ENCODE measurements at regions not wholly inside any gene's neighbourhood (a gene's known extent, or its start where the extent isn't known, plus 50 kb on each side); places are given as distances from the start of the nearest gene placed in this dataset.

DNA sequence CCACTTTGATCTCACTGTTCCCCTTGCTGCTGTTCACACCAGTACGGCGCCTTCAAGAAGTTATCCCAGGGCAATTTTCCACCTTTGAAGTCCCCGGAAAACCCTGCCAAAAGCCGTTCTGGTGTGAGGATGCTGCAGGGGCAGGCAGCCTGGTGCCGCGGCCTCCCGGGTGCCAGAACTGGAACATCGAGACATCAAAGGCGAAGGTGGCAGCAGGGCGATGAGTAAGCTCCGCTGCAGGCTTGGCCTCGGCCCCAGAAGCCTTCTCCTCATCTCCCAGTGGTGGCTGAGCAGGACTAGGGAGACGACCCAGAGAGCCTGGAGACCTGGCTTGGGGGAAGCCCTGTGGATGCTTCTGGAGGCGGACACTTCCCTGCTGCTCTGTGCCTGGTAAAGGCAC is 115.3 kb upstream of the MSX2 start:
- no peak for DNase-seq
- intact Hi-C loops (cut with DNase I; ENCODE audit: low total_unique reads), result no loop called here
- Histone ChIP-seq H3K9me3 (peaks cover 0 to 5% (median under 1%) of the 10 kb centered on the region in 8 donors), H3K4me3 (no peak overlapping the region), H3K27me3 (replicated peaks in 1 of 7) (peaks cover 0 to 26% (median 0%) of the 10 kb centered on the region in 7 donors), H3K4me1 (peaks cover 0 to 12% (median 3%) of the 10 kb centered on the region in 6 donors), H3K27ac (no peak overlapping the region), H3K36me3 (no peaks in the 10 kb centered on the region)
- 60 to 68% (median 65%) methylated on average over 9 to 14 of the region's 14 CpGs for WGBS, 5 donors
- TF ChIP-seq, protein P1, sequence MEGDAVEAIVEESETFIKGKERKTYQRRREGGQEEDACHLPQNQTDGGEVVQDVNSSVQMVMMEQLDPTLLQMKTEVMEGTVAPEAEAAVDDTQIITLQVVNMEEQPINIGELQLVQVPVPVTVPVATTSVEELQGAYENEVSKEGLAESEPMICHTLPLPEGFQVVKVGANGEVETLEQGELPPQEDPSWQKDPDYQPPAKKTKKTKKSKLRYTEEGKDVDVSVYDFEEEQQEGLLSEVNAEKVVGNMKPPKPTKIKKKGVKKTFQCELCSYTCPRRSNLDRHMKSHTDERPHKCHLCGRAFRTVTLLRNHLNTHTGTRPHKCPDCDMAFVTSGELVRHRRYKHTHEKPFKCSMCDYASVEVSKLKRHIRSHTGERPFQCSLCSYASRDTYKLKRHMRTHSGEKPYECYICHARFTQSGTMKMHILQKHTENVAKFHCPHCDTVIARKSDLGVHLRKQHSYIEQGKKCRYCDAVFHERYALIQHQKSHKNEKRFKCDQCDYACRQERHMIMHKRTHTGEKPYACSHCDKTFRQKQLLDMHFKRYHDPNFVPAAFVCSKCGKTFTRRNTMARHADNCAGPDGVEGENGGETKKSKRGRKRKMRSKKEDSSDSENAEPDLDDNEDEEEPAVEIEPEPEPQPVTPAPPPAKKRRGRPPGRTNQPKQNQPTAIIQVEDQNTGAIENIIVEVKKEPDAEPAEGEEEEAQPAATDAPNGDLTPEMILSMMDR (IDR thresholded peaks at IDR 0.05 in 8 of 11, conservative IDR thresholded peaks at IDR 0.05 in 3 of 11), result no peak
- no peak for TF ChIP-seq POLR2A (IDR thresholded peaks at IDR 0.05)
- no peak for TF ChIP-seq POLR2AphosphoS5 (IDR thresholded peaks at IDR 0.05)

DNA sequence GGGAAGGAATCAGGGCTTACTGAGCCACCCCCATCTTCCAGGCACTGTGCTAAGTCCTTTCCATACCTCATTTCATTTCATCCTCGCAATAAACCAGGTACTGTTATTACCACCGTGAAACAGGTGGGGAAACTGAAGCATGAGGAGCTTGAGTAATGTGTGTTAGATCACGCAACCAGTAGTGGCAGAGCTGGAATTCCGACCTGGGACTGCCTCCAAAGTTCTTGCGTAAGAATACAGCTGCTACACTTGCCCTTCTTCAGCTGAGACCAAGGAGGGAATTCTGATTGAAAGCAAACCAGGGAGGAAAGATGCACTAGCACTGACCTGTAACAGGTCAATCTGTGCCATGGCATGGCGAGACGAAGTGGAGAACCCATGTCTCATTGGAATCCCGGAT is 113.4 kb upstream of the MSX2 start:
- TF ChIP-seq POLR2A (IDR thresholded peaks at IDR 0.05), result no peak
- no peak for TF ChIP-seq POLR2AphosphoS5 (IDR thresholded peaks at IDR 0.05)
- Histone ChIP-seq H3K9me3 (no peaks in the 10 kb centered on the region), H3K36me3 (no peaks in the 10 kb centered on the region), H3K4me3 (no peak overlapping the region), H3K27me3 (replicated peaks in 1 of 7) (peaks cover 0 to 26% (median 0%) of the 10 kb centered on the region in 7 donors), H3K4me1 (peaks cover 0 to 12% (median 3%) of the 10 kb centered on the region in 6 donors), H3K27ac (no peak overlapping the region)
- intact Hi-C loops (cut with DNase I; ENCODE audit: low total_unique reads), result no loop called here
- DNase-seq, result no peak
- WGBS, 5 donors, result 71 to 91% (median 78%) methylated on average over 8 of the region's 8 CpGs

DNA sequence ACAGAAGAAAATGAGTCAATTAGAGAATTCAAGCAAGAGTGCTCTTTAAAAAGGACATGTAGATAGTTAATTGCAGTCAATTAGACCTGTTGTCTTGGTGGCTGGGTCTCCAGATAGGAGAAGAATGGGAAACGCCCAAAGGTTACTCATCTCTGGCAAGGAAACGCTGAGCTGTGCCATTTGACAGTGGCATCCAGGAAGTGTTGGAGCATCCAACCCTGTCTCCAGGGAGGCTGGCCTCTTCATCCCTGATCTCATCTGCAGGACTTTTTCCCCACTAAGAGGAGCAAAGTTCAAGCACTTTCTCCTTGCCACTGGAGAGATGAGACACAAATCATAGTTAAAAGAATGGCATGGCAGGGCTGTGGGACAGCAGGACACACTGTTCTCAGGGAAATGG is 111.7 kb upstream of the MSX2 start:
- intact Hi-C loops (cut with DNase I; ENCODE audit: low total_unique reads), result no loop called here

DNA sequence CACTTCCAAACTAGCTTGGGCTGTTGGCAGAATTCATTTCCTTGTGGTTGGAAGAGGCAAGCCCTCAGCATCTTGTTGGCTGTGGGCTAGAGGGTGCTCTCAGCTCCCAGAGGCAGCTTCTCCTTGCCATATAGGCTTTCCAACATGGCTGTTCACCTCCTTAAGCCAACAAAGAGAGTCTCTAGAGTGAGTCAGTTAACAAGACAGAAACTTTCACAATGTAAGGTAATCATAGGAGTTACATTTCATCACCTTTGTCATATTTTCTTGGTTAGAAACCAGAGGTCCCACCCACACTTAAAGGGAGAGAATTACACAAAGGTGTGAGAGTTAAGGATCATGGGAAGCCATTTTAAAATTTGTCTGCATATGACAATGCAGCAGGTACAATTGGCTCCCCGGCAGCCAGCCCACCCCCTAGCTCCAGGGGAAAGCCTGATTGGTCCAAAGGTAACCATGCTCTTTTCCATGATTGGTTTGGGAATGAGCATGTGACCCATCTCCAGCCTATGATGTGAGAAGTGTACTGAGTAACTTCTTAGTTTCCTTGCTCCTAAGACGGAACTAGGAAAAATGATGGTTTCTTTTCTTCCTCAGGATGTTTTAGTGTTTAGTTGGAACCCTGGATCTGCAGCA is 109.8 kb upstream of the MSX2 start:
- 87 to 94% (median 91%) methylated on average over 2 of the region's 2 CpGs for WGBS, 5 donors
- H3K36me3 ChIP-seq, result no peaks in the 10 kb centered on the region
- no peak for TF ChIP-seq POLR2A (IDR thresholded peaks at IDR 0.05)
- no peak for TF ChIP-seq POLR2AphosphoS5 (IDR thresholded peaks at IDR 0.05)
- TF ChIP-seq, protein P1 (IDR thresholded peaks at IDR 0.05 in 8 of 11, conservative IDR thresholded peaks at IDR 0.05 in 3 of 11), result no peak
- H3K9me3 ChIP-seq, result no peaks in the 10 kb centered on the region
- H3K27me3 ChIP-seq (replicated peaks in 1 of 7), result peaks cover 0 to 27% (median 0%) of the 10 kb centered on the region in 7 donors
- no peaks in the 10 kb centered on the region for H3K4me1 ChIP-seq
- intact Hi-C loops (cut with DNase I; ENCODE audit: low total_unique reads), result no loop called here
- no peak overlapping the region for H3K27ac ChIP-seq
- no peak for DNase-seq
- no peak overlapping the region for H3K4me3 ChIP-seq

More for the DNA sequence above, 111.7 kb upstream of the MSX2 start:
- Histone ChIP-seq H3K27me3 (replicated peaks in 1 of 7) (peaks cover 0 to 29% (median 0%) of the 10 kb centered on the region in 7 donors), H3K27ac (peak overlapping the region in 1 of 8 donors; percentile 21), H3K4me1 (peaks cover 0 to 12% (median 3%) of the 10 kb centered on the region in 6 donors), H3K36me3 (no peaks in the 10 kb centered on the region), H3K4me3 (no peak overlapping the region), H3K9me3 (no peaks in the 10 kb centered on the region)
- 66 to 86% (median 73%) methylated on average over 2 of the region's 2 CpGs for WGBS, 5 donors
- DNase-seq, result no peak
- TF ChIP-seq, protein P1 (IDR thresholded peaks at IDR 0.05 in 8 of 11, conservative IDR thresholded peaks at IDR 0.05 in 3 of 11), result no peak
- TF ChIP-seq POLR2A (IDR thresholded peaks at IDR 0.05), result no peak
- TF ChIP-seq POLR2AphosphoS5 (IDR thresholded peaks at IDR 0.05), result peak in 1 of 3 donors; percentile 56
